Amniotic stem cell (primary cell): ENCODE measurements at regions not wholly inside any gene's neighbourhood (a gene's known extent, or its start where the extent isn't known, plus 50 kb on each side); places are given as distances from the start of the nearest gene placed in this dataset.
"Not testable (repeated sequence)": the region's sequence is repeated elsewhere in the genome, so short reads cannot be mapped to it uniquely, and the experiment has no call there.

Experiments used
- DNase-seq: peaks from one replicate; lab custom pipeline; 2025; lab: John Stamatoyannopoulos, UW

- DNase-seq: no peak
These were observed 333.9 kb upstream of the CNR1 start for GRCh38 chr6:88499845-88500699.

- DNase-seq: no peak
These were observed 333.3 kb upstream of the CNR1 start for GRCh38 chr6:88499436-88499835.

GRCh38 chr6:88497403-88497802 lies 331.3 kb upstream of the CNR1 start:
- DNase-seq: not testable (repeated sequence)

GRCh38 chr6:88494401-88495140 lies 328.4 kb upstream of the CNR1 start:
- DNase-seq: no peak

- no peak for DNase-seq
These were observed 327.6 kb upstream of the CNR1 start for GRCh38 chr6:88493717-88494116.

GRCh38 chr6:88492824-88493223 lies 326.7 kb upstream of the CNR1 start:
- DNase-seq: no peak

GRCh38 chr6:88492241-88492640 lies 326.1 kb upstream of the CNR1 start:
- DNase-seq: no peak

GRCh38 chr6:88491266-88491880 lies 325.2 kb upstream of the CNR1 start:
- DNase-seq: no peak

- no peak for DNase-seq
These were observed 324.7 kb upstream of the CNR1 start for GRCh38 chr6:88490908-88491264.

- no peak for DNase-seq
These were observed 324.2 kb upstream of the CNR1 start for GRCh38 chr6:88490195-88490907.

- no peak for DNase-seq
These were observed 317.3 kb upstream of the CNR1 start for GRCh38 chr6:88483424-88483823.

- DNase-seq: no peak
These were observed 316.3 kb upstream of the CNR1 start for GRCh38 chr6:88482465-88482864.

GRCh38 chr6:88481519-88481918 lies 315.4 kb upstream of the CNR1 start:
- DNase-seq: no peak

- no peak for DNase-seq
These were observed 314.7 kb upstream of the CNR1 start for GRCh38 chr6:88480816-88481215.

- DNase-seq: no peak
These were observed 311.3 kb upstream of the CNR1 start for GRCh38 chr6:88477413-88477812.

GRCh38 chr6:88476388-88476787 lies 310.2 kb upstream of the CNR1 start:
- DNase-seq: no peak

GRCh38 chr6:88474720-88475119 lies 308.6 kb upstream of the CNR1 start:
- DNase-seq: no peak

- DNase-seq: no peak
These were observed 307.4 kb upstream of the CNR1 start for GRCh38 chr6:88473589-88473988.

- no peak for DNase-seq
These were observed 306.8 kb upstream of the CNR1 start for GRCh38 chr6:88472851-88473525.

- no peak for DNase-seq
These were observed 293.5 kb upstream of the CNR1 start for GRCh38 chr6:88459643-88460042.

- DNase-seq: no peak
These were observed 293.0 kb upstream of the CNR1 start for GRCh38 chr6:88459189-88459588.

- DNase-seq: no peak
These were observed 292.5 kb upstream of the CNR1 start for GRCh38 chr6:88458662-88459061.
